HepG2 (cell line): ENCODE measurements at regions not wholly inside any gene's neighbourhood (a gene's known extent, or its start where the extent isn't known, plus 50 kb on each side); places are given as distances from the start of the nearest gene placed in this dataset.
A peak's percentile ranks its signal among the peaks of the same experiment; 100 is the strongest.

Source experiments
- AHR ChIP-seq: IDR thresholded peaks from 2 replicates; pipeline ENCODE4 v1.6.1; 2018; ENCODE audit warnings: missing genetic modification reagents, missing compliant biosample characterization
- ATM ChIP-seq: fragments of 450-650 bp; IDR thresholded peaks from 2 replicates; pipeline ENCODE4 v1.7.1; 2017; ENCODE audit warnings: mild to moderate bottlenecking, borderline replicate concordance
- CTCF ChIP-seq: sonication (generic); formaldehyde crosslinking; IDR thresholded peaks from 2 replicates; pipeline ENCODE4 v1.5.0; 2020; ENCODE audit warnings: mild to moderate bottlenecking, missing genetic modification reagents, moderate library complexity
- EED ChIP-seq: sonication (generic); formaldehyde crosslinking; IDR thresholded peaks from 2 replicates; pipeline ENCODE4 v1.5.0; 2020; ENCODE audit warnings: mild to moderate bottlenecking, missing genetic modification reagents
- GATAD2A ChIP-seq: IDR thresholded peaks from 2 replicates; pipeline ENCODE4 v1.6.1; 2016
- HDAC2 ChIP-seq: sonication (generic); formaldehyde crosslinking; IDR thresholded peaks from 2 replicates; pipeline ENCODE4 v1.4.0; 2020; ENCODE audit warnings: missing genetic modification reagents
- HNF1B ChIP-seq: sonication (generic); formaldehyde crosslinking; IDR thresholded peaks from 2 replicates; pipeline ENCODE4 v1.5.1; 2020; ENCODE audit warnings: mild to moderate bottlenecking, moderate library complexity, missing genetic modification reagents
- MED1 ChIP-seq: sonication (generic); formaldehyde crosslinking; IDR thresholded peaks from 2 replicates; pipeline ENCODE4 v1.4.0; 2020; ENCODE audit warnings: missing genetic modification reagents
- MTF2 ChIP-seq: sonication (generic); formaldehyde crosslinking; IDR thresholded peaks from 2 replicates; pipeline ENCODE4 v1.5.0; 2020; ENCODE audit warnings: missing genetic modification reagents, borderline replicate concordance
- PBX2 ChIP-seq: IDR thresholded peaks from 2 replicates; pipeline ENCODE4 v1.6.1; 2016; ENCODE audit warnings: control low read depth
- PCBP1 ChIP-seq: fragments of 200-400 bp; formaldehyde crosslinking; IDR thresholded peaks from 2 replicates; pipeline ENCODE4 v1.6.1; 2017; ENCODE audit warnings: mild to moderate bottlenecking, low read depth, low read length, borderline replicate concordance
- PLSCR1 ChIP-seq: sonication (generic); formaldehyde crosslinking; IDR thresholded peaks from 2 replicates; pipeline ENCODE4 v1.5.0; 2020; ENCODE audit warnings: missing genetic modification reagents, mild to moderate bottlenecking, borderline replicate concordance
- SP1 ChIP-seq, 2 experiments: fragments of 450-650 bp in 1 of 2; sonication (generic) in 1 of 2; formaldehyde crosslinking in 1 of 2; IDR thresholded peaks; 2 replicates each; pipeline versions ENCODE4 v1.4.0 to v1.6.1; 2016 to 2020; ENCODE audit warnings: missing genetic modification reagents in 1 of 2
- SP5 ChIP-seq: IDR thresholded peaks from 2 replicates; pipeline ENCODE4 v1.6.1; 2016; ENCODE audit warnings: low read depth, borderline replicate concordance
- TCF12 ChIP-seq, 2 experiments: fragments of 450-650 bp in 1 of 2; sonication (generic) in 1 of 2; formaldehyde crosslinking in 1 of 2; IDR thresholded peaks; 2 replicates each; pipeline versions ENCODE4 v1.6.1 to v1.8.0; 2017 to 2022; ENCODE audit warnings: antibody characterized with exemption in 1 of 2, mild to moderate bottlenecking in 1 of 2, missing genetic modification reagents in 1 of 2, moderate library complexity in 1 of 2
- ZNF292 ChIP-seq: sonication (generic); formaldehyde crosslinking; IDR thresholded peaks from 2 replicates; pipeline ENCODE4 v1.8.1; 2022; ENCODE audit warnings: mild to moderate bottlenecking, low read depth, missing genetic modification reagents, borderline replicate concordance
- ZNF501 ChIP-seq: sonication (generic); formaldehyde crosslinking; IDR thresholded peaks from 2 replicates; pipeline ENCODE4 v1.5.1; 2020; ENCODE audit warnings: mild to moderate bottlenecking, moderate library complexity, missing genetic modification reagents
- ZNF563 ChIP-seq: sonication (generic); formaldehyde crosslinking; IDR thresholded peaks from 2 replicates; pipeline ENCODE4 v1.8.0; 2022; ENCODE audit warnings: mild to moderate bottlenecking, moderate library complexity, missing genetic modification reagents
- ZNF639 ChIP-seq: conservative IDR thresholded peaks from 2 replicates; pipeline ENCODE4 v1.6.1; 2018; ENCODE audit warnings: missing genetic modification reagents
- ZNF691 ChIP-seq: sonication (generic); formaldehyde crosslinking; IDR thresholded peaks from 2 replicates; pipeline ENCODE4 v1.4.0; 2020; ENCODE audit warnings: missing genetic modification reagents, low read depth, mild to moderate bottlenecking, borderline replicate concordance
- ZNF703 ChIP-seq: sonication (generic); formaldehyde crosslinking; IDR thresholded peaks from 2 replicates; pipeline ENCODE4 v1.5.1; 2020; ENCODE audit warnings: missing genetic modification reagents, mild to moderate bottlenecking, moderate library complexity, borderline replicate concordance
- ZNF83 ChIP-seq: sonication (generic); formaldehyde crosslinking; IDR thresholded peaks from 2 replicates; pipeline ENCODE4 v1.4.0; 2020; ENCODE audit warnings: missing genetic modification reagents, mild to moderate bottlenecking, borderline replicate concordance
- ZSCAN25 ChIP-seq: sonication (generic); formaldehyde crosslinking; IDR thresholded peaks from 2 replicates; pipeline ENCODE4 v1.8.0; 2022; ENCODE audit warnings: mild to moderate bottlenecking, missing genetic modification reagents

GRCh38 chr2:142180820-142181533, 50.2 kb upstream of the LRP1B start (continued):
- no peak for TF ChIP-seq ZNF691 (CRISPR knock-in tag)
- no peak for TF ChIP-seq SP1 (IDR thresholded peaks at IDR 0.05)
- TF ChIP-seq SP1 (CRISPR knock-in tag; IDR thresholded peaks at IDR 0.05) = no peak
- no peak for TF ChIP-seq TCF12 (IDR thresholded peaks at IDR 0.05)
- no peak for TF ChIP-seq TCF12 (CRISPR knock-in tag; IDR thresholded peaks at IDR 0.05)
- no peak for TF ChIP-seq EED (CRISPR knock-in tag)
- TF ChIP-seq ATM = no peak
- peak; percentile 31; the same call in 1 of the 2 replicates for TF ChIP-seq GATAD2A (CRISPR knock-in tag)
- TF ChIP-seq ZNF83 (CRISPR knock-in tag) = no peak
- TF ChIP-seq CTCF (CRISPR knock-in tag) = peak; percentile 89
- TF ChIP-seq PBX2 (CRISPR knock-in tag) = no peak
- TF ChIP-seq ZSCAN25 (CRISPR knock-in tag) = no peak
- TF ChIP-seq MED1 (CRISPR knock-in tag) = 0 out of 2 replicates have a peak, but pooled peaks have one; percentile 26
- no peak for TF ChIP-seq PCBP1
- TF ChIP-seq ZNF563 (CRISPR knock-in tag) = no peak
- no peak for TF ChIP-seq MTF2
- no peak for TF ChIP-seq ZNF639 (CRISPR knock-in tag)
- no peak for TF ChIP-seq SP5
- no peak for TF ChIP-seq ZNF703 (CRISPR knock-in tag)
- no peak for TF ChIP-seq AHR (CRISPR knock-in tag)
- TF ChIP-seq HDAC2 (CRISPR knock-in tag) = no peak
- TF ChIP-seq ZNF292 (CRISPR knock-in tag) = no peak
- peak; percentile 68 for TF ChIP-seq ZNF501 (CRISPR knock-in tag)
- no peak for TF ChIP-seq PLSCR1 (CRISPR knock-in tag)
- 0 out of 2 replicates have a peak, but pooled peaks have one; percentile 36 for TF ChIP-seq HNF1B (CRISPR knock-in tag)
